CD4-positive, alpha-beta T cell (primary cell): ENCODE measurements at regions not wholly inside any gene's neighbourhood (a gene's known extent, or its start where the extent isn't known, plus 50 kb on each side); places are given as distances from the start of the nearest gene placed in this dataset.

Experiments used
- ATAC-seq: fragments of 200-7000 bp; cut with Tn5 transposase; one replicate; pipeline ENCODE4 v1.10.0; 2022; ENCODE audit warnings: mild to moderate bottlenecking; ENCODE audit not compliant: poor library complexity
- CTCF ChIA-PET: fragments of 350-600 bp; sonication (Branson Sonifier 250); formaldehyde crosslinking; loops from one replicate; lab custom pipeline; 2021; ENCODE audit warnings: antibody characterized with exemption, inconsistent platforms; lab: Charles Lee
- POLR2A ChIA-PET: fragments of 350-600 bp; sonication (Branson Sonifier 250); formaldehyde crosslinking; loops from one replicate; lab custom pipeline; 2021; ENCODE audit warnings: antibody characterized with exemption, inconsistent platforms; lab: Charles Lee
- DNase-seq, 14 experiments: peaks; one replicate each; pipeline ENCODE4 v3.0.0-alpha.2; 2013 to 2020; ENCODE audit warnings: mixed read lengths in 2 of 14
- H3K27ac ChIP-seq, 2 donors: one replicate each; pipeline versions ENCODE4 v1.5.1 to v1.7.0; 2013; ENCODE audit warnings: low read length in 2 of 2, low read depth in 1 of 2, mild to moderate bottlenecking in 1 of 2
- H3K27me3 ChIP-seq, 2 experiments: 1 replicate in 1 of 2; 2 replicates in 1 of 2; pipeline versions ENCODE4 v1.6.1 to v1.7.0; 2013; ENCODE audit warnings: low read length in 2 of 2, control low read depth in 1 of 2, mild to moderate bottlenecking in 1 of 2, moderate library complexity in 1 of 2; ENCODE audit not compliant: insufficient read depth in 2 of 2, control insufficient read depth in 1 of 2
- H3K36me3 ChIP-seq: one replicate; pipeline ENCODE4 v1.6.1; 2013; ENCODE audit warnings: low read length, control low read depth; ENCODE audit not compliant: insufficient read depth
- H3K4me1 ChIP-seq: one replicate; pipeline ENCODE4 v1.6.1; 2013; ENCODE audit warnings: low read length, control low read depth; ENCODE audit not compliant: insufficient read depth
- H3K4me3 ChIP-seq: one replicate; pipeline ENCODE4 v1.5.1; 2013; ENCODE audit warnings: mild to moderate bottlenecking, low read length, moderate library complexity
- H3K9me3 ChIP-seq, 2 experiments: 1 replicate in 1 of 2; 2 replicates in 1 of 2; pipeline versions ENCODE4 v1.6.1 to v1.7.0; 2013; ENCODE audit warnings: low read length in 2 of 2, mild to moderate bottlenecking in 2 of 2, control low read depth in 1 of 2, moderate library complexity in 1 of 2; ENCODE audit not compliant: control insufficient read depth in 1 of 2, insufficient read depth in 1 of 2
- H3K27ac Mint-ChIP-seq: one replicate; pipeline ENCODE4 v1.8.0; 2020; ENCODE audit warnings: mixed read lengths
- H3K27me3 Mint-ChIP-seq: one replicate; pipeline ENCODE4 v1.8.0; 2021; ENCODE audit warnings: mixed read lengths
- H3K36me3 Mint-ChIP-seq: one replicate; pipeline ENCODE4 v1.8.0; 2021; ENCODE audit warnings: low read depth, mixed read lengths
- H3K4me1 Mint-ChIP-seq: one replicate; pipeline ENCODE4 v1.8.0; 2021; ENCODE audit warnings: low read depth, mixed read lengths
- H3K4me3 Mint-ChIP-seq: one replicate; pipeline ENCODE4 v1.8.0; 2020; ENCODE audit warnings: mild to moderate bottlenecking, mixed read lengths
- H3K9me3 Mint-ChIP-seq: one replicate; pipeline ENCODE4 v1.8.0; 2020; ENCODE audit warnings: mixed read lengths
- CTCF ChIP-seq: fragments of 200-600 bp; IDR thresholded peaks from one replicate; pipeline ENCODE4 v1.8.0; 2022; ENCODE audit warnings: antibody characterized with exemption, mild to moderate bottlenecking
- intact Hi-C, 2 experiments: fragments of 100-400 bp; cut with DNase I in 1 of 2; cut with micrococcal nuclease in 1 of 2; formaldehyde crosslinking; loops; one replicate each; pipeline versions ENCODE4 v1.15.1 to v1.9.0; 2023 to 2025; cut with DNase I, micrococcal nuclease

DNA sequence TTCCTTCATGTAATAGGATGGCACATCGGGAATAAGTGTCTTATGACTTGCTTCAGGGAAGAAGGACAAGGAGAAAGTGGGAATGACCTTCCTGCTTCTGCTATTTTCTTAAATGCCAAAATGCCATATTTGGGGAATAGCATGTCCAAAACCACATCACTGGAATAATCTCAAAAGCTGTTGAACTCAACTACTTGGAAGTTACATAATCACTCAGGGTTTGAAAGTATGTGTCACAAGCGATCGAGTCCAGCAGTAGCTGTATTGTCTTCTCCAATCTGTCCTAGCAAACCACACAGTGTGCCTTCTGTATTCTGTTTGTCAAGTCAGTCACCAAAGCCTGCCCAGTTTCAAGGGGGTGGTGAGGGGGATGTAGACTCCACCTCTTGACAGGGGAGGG lies 58.3 kb upstream of the GADL1 start:
- no peak overlapping the region for H3K4me3 Mint-ChIP-seq
- no peak for TF ChIP-seq CTCF
- no peak overlapping the region for H3K27ac Mint-ChIP-seq
- DNase-seq (no peak), ATAC-seq (no peak)
- Histone ChIP-seq H3K4me3 (no peak overlapping the region), H3K9me3 (no peaks in the 10 kb centered on the region), H3K27me3 (no peaks in the 10 kb centered on the region), H3K27ac (no peak overlapping the region), H3K4me1 (no peaks in the 10 kb centered on the region), H3K36me3 (no peaks in the 10 kb centered on the region)
- intact Hi-C loops: no loop called here
- H3K4me1 Mint-ChIP-seq: no peaks in the 10 kb centered on the region
- H3K27me3 Mint-ChIP-seq: peaks cover 4% of the 10 kb centered on the region
- POLR2A ChIA-PET: no interaction called here
- H3K36me3 Mint-ChIP-seq: no peaks in the 10 kb centered on the region
- CTCF ChIA-PET: no interaction called here
- no peaks in the 10 kb centered on the region for H3K9me3 Mint-ChIP-seq

GRCh38 chr3:30954426-30954825 lies 60.0 kb upstream of the GADL1 start:
- POLR2A ChIA-PET: no interaction called here
- Mint-ChIP-seq H3K27me3 (peaks cover 4% of the 10 kb centered on the region), H3K4me1 (no peaks in the 10 kb centered on the region), H3K4me3 (no peak overlapping the region), H3K9me3 (no peaks in the 10 kb centered on the region), H3K36me3 (no peaks in the 10 kb centered on the region), H3K27ac (no peak overlapping the region)
- intact Hi-C loops: no loop called here
- H3K27me3 ChIP-seq: no peaks in the 10 kb centered on the region
- H3K9me3 ChIP-seq: no peaks in the 10 kb centered on the region
- H3K4me3 ChIP-seq: no peak overlapping the region
- DNase-seq: no peak
- CTCF ChIA-PET: interaction anchor here (0.9 kb wide), 1 partner anchor 12 kb away, joined by 4 read pairs; no protein-coding TSS in a partner anchor
- H3K36me3 ChIP-seq: no peaks in the 10 kb centered on the region
- no peak for TF ChIP-seq CTCF
- no peaks in the 10 kb centered on the region for H3K4me1 ChIP-seq
- ATAC-seq: no peak
- H3K27ac ChIP-seq: no peak overlapping the region

DNA sequence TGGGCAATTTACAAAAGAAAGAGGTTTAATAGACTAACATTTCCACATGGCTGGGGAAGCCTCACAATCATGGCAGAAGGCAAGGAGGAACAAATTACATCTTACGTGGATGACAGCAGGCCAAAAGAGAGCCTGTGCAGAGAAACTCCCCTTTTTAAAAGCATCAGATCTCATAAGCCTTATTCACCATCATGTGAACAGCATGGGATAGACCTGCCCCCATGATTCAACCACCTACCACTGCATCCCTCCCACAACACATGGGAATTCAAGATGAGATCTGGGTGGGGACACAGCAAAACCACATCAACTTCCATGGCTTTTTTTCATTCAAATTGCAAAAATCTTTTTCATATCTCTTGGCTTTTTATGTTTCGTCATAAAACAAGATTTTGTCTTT lies 67.6 kb upstream of the GADL1 start:
- ATAC-seq: no peak
- H3K4me3 ChIP-seq: no peak overlapping the region
- no peaks in the 10 kb centered on the region for H3K4me1 ChIP-seq
- Mint-ChIP-seq H3K27ac (no peak overlapping the region), H3K4me3 (no peak overlapping the region), H3K27me3 (no peaks in the 10 kb centered on the region), H3K4me1 (no peaks in the 10 kb centered on the region), H3K9me3 (no peaks in the 10 kb centered on the region), H3K36me3 (no peaks in the 10 kb centered on the region)
- H3K27me3 ChIP-seq: no peaks in the 10 kb centered on the region
- TF ChIP-seq CTCF: no peak
- H3K9me3 ChIP-seq: no peaks in the 10 kb centered on the region
- no peak for DNase-seq
- H3K36me3 ChIP-seq: no peaks in the 10 kb centered on the region
- no peak overlapping the region for H3K27ac ChIP-seq
- POLR2A ChIA-PET: no interaction called here
- intact Hi-C loops: no loop called here
- CTCF ChIA-PET: no interaction called here
